ENCODE measurements at regions not wholly inside any gene's neighbourhood (a gene's known extent, or its start where the extent isn't known, plus 50 kb on each side); places are given as distances from the start of the nearest gene placed in this dataset.
A peak's percentile ranks its signal among the peaks of the same experiment; 100 is the strongest.
"Not testable (repeated sequence)": the region's sequence is repeated elsewhere in the genome, so short reads cannot be mapped to it uniquely, and the experiment has no call there.

- FAIRE-seq: not testable (repeated sequence)
Measured at GRCh38 chr9:94387338-94388010, 59.0 kb upstream of the NUTM2F start.

GRCh38 chr9:94388011-94388406, 59.6 kb upstream of the NUTM2F start:
- FAIRE-seq; DNase-seq (ENCODE audit: low spot score): not testable (repeated sequence)

More at GRCh38 chr9:94387338-94388010, 59.0 kb upstream of the NUTM2F start:
- not testable (repeated sequence) for DNase-seq (ENCODE audit: low spot score)

GRCh38 chr9:94390425-94391098, 62.1 kb upstream of the NUTM2F start:
- FAIRE-seq; DNase-seq (ENCODE audit: low spot score): not testable (repeated sequence)

GRCh38 chr9:94392971-94393624, 64.7 kb upstream of the NUTM2F start:
- FAIRE-seq; DNase-seq (ENCODE audit: low spot score): not testable (repeated sequence)

GRCh38 chr9:94397766-94398379, 69.4 kb upstream of the NUTM2F start:
- not testable (repeated sequence) for DNase-seq (ENCODE audit: low spot score); FAIRE-seq

GRCh38 chr9:94400461-94400860, 72.0 kb upstream of the NUTM2F start:
- not testable (repeated sequence) for FAIRE-seq; DNase-seq (ENCODE audit: low spot score)

- DNase-seq (ENCODE audit: low spot score); FAIRE-seq: not testable (repeated sequence)
Measured at GRCh38 chr9:94402795-94403194, 74.4 kb upstream of the NUTM2F start.

- not testable (repeated sequence) for DNase-seq (ENCODE audit: low spot score); FAIRE-seq
Measured at GRCh38 chr9:94403571-94403970, 75.1 kb upstream of the NUTM2F start.

- FAIRE-seq; DNase-seq (ENCODE audit: low spot score): not testable (repeated sequence)
Measured at GRCh38 chr9:94413665-94414064, 85.2 kb upstream of the NUTM2F start.

GRCh38 chr9:94415111-94415510, 86.7 kb upstream of the NUTM2F start:
- not testable (repeated sequence) for FAIRE-seq; DNase-seq (ENCODE audit: low spot score)

GRCh38 chr9:94420098-94420497, 91.7 kb upstream of the NUTM2F start:
- DNase-seq (ENCODE audit: low spot score); FAIRE-seq: not testable (repeated sequence)

GRCh38 chr9:94421951-94422350, 93.5 kb upstream of the NUTM2F start:
- not testable (repeated sequence) for FAIRE-seq; DNase-seq (ENCODE audit: low spot score)

- DNase-seq (ENCODE audit: low spot score); FAIRE-seq: not testable (repeated sequence)
Measured at GRCh38 chr9:94425312-94425711, 96.9 kb upstream of the NUTM2F start.

- FAIRE-seq; DNase-seq (ENCODE audit: low spot score): not testable (repeated sequence)
Measured at GRCh38 chr9:94437128-94437527, 108.7 kb upstream of the NUTM2F start.

- DNase-seq (ENCODE audit: low spot score); FAIRE-seq: not testable (repeated sequence)
Measured at GRCh38 chr9:94438336-94438735, 109.9 kb upstream of the NUTM2F start.

GRCh38 chr9:94441146-94441545, 112.7 kb upstream of the NUTM2F start:
- not testable (repeated sequence) for FAIRE-seq

GRCh38 chr9:94441796-94442195, 113.1 kb upstream of the PCAT7 start:
- no peak for DNase-seq (ENCODE audit: low spot score)

More at GRCh38 chr9:94441146-94441545, 112.7 kb upstream of the NUTM2F start:
- DNase-seq (ENCODE audit: low spot score): not testable (repeated sequence)

GRCh38 chr9:94443032-94443722, 111.7 kb upstream of the PCAT7 start:
- FAIRE-seq: peak; percentile 82
- no peak for DNase-seq (ENCODE audit: low spot score)

More at GRCh38 chr9:94441796-94442195, 113.1 kb upstream of the PCAT7 start:
- no peak for FAIRE-seq

- FAIRE-seq: no peak
- no peak for DNase-seq (ENCODE audit: low spot score)
Measured at GRCh38 chr9:94445863-94446262, 109.0 kb upstream of the PCAT7 start.

GRCh38 chr9:94449486-94449885, 105.4 kb upstream of the PCAT7 start:
- DNase-seq (ENCODE audit: low spot score): no peak
- FAIRE-seq: no peak

GRCh38 chr9:94464790-94465189, 90.1 kb upstream of the PCAT7 start:
- FAIRE-seq: no peak
- DNase-seq (ENCODE audit: low spot score): no peak
